ENCODE measurements at regions not wholly inside any gene's neighbourhood (a gene's known extent, or its start where the extent isn't known, plus 50 kb on each side); places are given as distances from the start of the nearest gene placed in this dataset.

DNA sequence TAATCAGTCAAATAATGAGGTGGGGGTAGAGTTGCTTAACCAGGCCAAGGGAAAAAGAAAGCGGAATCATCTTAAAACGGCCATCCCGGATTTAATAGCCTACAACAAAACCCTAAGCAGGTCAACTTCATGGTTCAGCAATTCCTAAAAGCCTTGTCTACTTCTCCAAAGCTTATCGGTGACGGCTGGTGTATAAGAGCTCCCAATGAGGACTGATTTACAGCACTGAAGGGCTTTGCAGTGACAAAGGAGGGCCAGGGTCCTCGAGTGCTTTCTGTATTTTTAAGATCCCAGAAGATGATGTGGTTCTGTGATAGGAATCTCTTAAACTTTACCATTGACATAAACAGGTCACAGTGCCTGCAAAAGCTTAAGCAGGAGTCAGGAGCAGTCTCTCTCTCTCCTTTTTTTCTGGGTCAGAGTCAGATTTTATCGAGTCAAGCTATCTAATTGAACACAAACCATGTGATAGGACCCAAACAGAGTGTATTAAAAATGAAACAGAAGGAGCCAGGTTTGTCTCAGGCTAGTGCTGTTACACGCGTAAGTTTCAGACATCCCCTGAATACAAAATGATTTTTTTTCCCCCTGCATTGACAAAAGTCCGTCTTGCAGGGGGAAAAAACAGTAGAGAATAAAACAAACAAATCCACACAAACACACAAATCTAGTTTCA is 663.6 kb upstream of the ZNF608 start:
- peak; percentile 55; the same call in 1 of the 2 replicates for TF ChIP-seq JUND (IDR thresholded peaks at IDR 0.05; ENCODE audit: low read depth)
- in situ Hi-C loops (cut with HindIII; ENCODE audit: low pct_unique_long_range_greater_than_20kb, low sequenced_read_pairs): no loop called here
- peak in 1 of 2 experiments; percentile 26 for DNase-seq (ENCODE audit: low read depth in 1 of 2, low spot score in 1 of 2)

DNA sequence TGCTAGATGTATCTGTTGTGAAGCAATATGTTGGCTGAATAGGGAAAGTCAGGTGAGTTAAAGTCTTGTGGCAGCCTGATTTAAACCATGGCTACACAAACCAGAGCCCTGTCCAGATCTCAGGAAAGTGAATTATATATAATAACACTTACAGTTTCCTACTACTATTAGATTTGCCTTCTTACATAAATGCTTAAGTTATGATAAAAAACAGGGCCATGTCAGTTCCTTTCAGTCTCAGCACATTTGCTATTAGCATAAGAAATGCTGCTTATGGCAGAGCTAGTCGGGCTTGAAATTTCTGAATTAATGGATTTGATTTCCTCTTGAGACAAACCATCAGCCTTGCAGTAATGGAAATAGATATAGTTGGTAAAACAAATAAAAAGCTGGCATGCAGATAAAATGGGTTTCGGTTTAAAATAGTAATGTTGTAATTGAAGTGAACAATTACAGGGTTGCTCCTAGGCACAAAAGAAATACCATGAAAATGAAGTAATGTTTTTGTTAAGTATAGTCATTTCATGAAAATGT is 664.2 kb upstream of the ZNF608 start:
- DNase-seq (ENCODE audit: low read depth in 1 of 2, low spot score in 1 of 2): no peak
- in situ Hi-C loops (cut with HindIII; ENCODE audit: low pct_unique_long_range_greater_than_20kb, low sequenced_read_pairs): no loop called here

DNA sequence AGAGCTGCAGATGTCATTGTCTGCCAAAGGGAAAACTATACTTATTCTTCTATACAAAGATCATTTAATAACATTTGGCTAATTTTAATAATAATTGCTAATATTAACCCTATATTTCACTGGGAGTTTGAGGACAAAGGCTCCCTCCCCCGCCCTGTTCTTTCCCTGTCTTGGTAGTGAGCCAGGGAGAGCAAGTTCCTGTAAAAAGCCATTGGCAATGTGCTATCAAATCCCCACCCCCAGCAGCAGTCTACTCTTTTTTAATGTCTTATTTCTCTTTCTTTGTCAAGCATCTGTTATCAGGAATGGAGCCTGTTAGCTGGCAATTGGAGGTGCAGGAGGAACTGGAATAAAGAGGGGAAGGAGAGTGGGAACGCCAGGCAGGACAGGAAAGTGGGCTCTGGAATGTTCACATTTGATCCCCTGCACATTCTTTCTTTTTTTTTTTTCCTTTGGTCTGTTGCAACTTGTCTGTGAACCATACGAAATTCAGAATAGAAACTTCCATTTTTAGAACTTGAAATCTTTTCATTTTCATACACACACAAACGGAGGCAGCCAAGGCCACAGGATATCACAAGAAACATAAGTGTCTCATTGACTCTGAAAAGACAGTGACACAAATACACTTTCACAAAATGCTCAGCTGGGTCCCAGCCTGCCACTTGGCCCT is 664.8 kb upstream of the ZNF608 start:
- in situ Hi-C loops (cut with HindIII; ENCODE audit: low pct_unique_long_range_greater_than_20kb, low sequenced_read_pairs): no loop called here
- DNase-seq (ENCODE audit: low read depth in 1 of 2, low spot score in 1 of 2): no peak

More for the DNA sequence above, 664.2 kb upstream of the ZNF608 start:
- TF ChIP-seq JUND (IDR thresholded peaks at IDR 0.05; ENCODE audit: low read depth): no peak

DNA sequence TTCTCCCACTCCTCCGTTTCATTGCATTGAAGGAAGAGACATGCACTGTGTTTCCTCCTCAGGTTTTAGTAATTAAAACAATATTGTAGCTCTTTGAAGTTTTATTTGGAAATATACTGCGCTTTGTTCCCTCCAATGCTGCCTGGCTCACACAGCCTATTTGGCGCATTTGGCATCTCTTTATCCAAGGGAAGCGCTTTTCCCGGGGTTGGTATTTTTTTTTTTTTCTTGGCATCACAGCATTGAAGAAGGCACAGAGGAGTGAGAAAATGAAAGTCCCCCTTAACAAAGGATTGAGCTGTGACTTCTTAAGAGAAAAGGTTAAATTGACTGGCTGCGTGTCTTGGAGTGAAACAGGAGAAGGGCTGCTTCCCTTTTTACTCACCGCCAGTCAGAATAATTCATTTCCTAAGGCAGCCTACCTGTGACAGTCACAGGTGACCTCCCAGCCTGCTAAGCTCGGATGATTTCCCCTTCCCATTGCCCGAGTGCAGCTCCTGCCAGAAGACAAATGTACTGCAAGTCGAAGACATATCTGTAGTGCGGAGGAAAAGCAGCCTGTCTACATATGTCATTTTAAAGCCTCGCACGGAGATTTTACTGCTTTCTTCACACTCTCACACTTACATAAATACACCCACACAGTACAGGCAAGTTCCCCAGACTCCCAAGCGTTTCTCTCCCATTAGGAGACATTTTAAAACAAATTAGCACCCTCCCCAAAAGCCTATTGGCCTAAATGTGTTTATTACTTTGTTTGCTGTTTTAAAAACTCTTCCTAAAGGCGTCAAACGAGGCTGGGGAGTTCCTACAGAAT is 665.5 kb upstream of the ZNF608 start:
- in situ Hi-C loops (cut with HindIII; ENCODE audit: low pct_unique_long_range_greater_than_20kb, low sequenced_read_pairs): no loop called here
- DNase-seq (ENCODE audit: low read depth in 1 of 2, low spot score in 1 of 2): peak in 1 of 2 experiments; percentile 65
- TF ChIP-seq JUND (IDR thresholded peaks at IDR 0.05; ENCODE audit: low read depth): no peak

More for the DNA sequence above, 664.8 kb upstream of the ZNF608 start:
- TF ChIP-seq JUND (IDR thresholded peaks at IDR 0.05; ENCODE audit: low read depth): 0 out of 2 replicates have a peak, but pooled peaks have one; percentile 8

DNA sequence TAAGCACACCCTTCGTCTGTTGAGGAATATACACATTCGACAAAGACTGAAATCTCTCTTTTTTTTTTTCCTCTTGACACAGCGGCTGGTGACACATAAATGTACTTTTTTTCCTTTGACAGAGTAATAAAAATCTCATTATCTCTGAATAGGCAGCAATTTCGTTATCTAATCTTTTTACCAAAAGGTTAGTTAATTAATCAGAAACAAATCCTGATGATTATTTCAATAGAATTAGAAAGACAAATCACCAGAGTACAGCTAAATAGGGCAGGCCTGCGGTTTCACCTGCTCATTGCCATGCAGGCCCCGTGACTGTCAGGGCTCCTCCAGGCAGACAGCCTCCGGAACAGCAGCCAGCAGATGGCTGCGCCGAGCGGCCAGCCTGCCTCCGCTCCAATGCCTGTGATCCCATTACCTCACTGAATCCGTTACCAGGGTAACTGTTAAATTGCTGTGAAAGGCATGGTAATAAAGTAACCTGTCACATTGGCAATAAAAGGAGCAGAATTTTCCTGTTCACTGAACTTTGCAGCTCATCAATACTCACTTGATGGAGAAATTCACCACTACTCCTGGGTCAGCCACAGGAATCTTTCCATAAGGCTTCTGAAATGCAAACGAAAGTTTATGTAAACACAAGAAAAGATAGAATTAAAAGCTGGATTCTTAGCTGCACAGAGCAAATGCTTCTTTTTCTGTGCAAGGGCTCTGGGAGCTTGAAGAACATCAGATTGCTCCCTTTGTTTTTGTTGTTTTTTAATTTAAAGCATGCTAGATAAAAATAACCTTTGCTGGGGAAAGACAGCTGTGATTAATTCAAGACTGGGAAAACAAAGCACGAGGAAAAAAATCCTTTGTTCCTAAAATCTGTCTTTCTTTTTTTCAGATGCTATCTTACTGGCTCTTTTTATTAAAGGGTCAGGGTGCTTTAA is 666.4 kb upstream of the ZNF608 start:
- TF ChIP-seq JUND (IDR thresholded peaks at IDR 0.05; ENCODE audit: low read depth): no peak
- in situ Hi-C loops (cut with HindIII; ENCODE audit: low pct_unique_long_range_greater_than_20kb, low sequenced_read_pairs): no loop called here
- DNase-seq (ENCODE audit: low read depth in 1 of 2, low spot score in 1 of 2): peak; percentile 38 to 76

DNA sequence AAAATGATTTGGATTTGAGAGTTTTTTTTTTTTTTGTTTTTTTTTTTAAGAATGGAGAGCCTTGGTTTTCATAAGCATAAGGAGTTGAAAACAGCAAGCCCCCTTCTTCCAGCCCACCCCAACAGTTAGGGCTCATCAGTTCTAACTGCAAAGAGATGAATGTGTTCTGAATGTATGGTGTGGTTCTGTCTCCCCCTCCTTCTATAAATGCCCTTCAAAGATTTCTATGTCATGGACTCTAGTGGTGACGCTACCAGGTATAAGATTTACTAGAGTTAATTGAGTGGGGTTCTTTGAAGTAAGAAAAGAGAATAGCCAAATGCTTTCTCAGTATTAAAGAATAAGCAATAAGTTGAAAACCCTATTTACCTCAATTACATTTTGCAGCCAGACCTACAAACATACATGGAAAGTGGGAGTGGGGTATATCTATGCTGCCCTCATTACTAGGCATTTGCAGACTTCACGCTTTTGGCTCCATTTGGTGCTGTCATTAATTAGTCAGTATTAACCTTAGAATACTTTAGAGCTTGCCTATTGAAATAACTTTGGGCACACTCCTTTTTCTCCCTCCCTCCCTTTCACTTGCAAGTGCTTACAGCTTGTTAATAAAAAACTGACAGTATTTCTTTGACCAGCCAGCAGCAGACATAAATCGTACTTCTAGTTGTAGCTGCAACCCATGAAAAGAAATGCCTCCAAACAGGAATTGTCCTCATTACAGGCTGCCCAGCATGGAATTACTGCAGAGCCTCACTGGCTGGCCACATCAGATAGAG is 667.2 kb upstream of the ZNF608 start:
- DNase-seq (ENCODE audit: low read depth in 1 of 2, low spot score in 1 of 2): no peak
- in situ Hi-C loops (cut with HindIII; ENCODE audit: low pct_unique_long_range_greater_than_20kb, low sequenced_read_pairs): no loop called here
- TF ChIP-seq JUND (IDR thresholded peaks at IDR 0.05; ENCODE audit: low read depth): no peak

DNA sequence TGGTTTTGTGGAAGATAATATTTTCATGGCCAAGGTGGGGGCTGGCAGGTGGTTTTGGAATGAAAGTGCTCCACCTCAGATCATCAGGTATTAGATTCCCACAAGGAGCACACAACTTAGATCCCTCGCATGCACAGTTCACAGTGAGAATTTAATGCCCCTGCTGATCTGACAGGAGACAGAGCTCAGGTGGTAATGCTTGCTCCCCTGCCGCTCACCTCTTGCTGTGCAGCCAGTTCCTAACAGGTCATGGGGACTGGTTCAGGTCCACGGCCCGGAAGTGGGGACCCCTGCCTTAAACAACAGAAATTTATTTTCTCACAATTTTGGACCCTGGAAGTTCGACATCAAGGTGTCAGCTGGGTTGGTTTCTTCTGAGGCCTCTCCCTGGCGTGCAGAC is 668.7 kb upstream of the ZNF608 start:
- in situ Hi-C loops (cut with HindIII; ENCODE audit: low pct_unique_long_range_greater_than_20kb, low sequenced_read_pairs): no loop called here
- DNase-seq (ENCODE audit: low read depth in 1 of 2, low spot score in 1 of 2): no peak
- TF ChIP-seq JUND (IDR thresholded peaks at IDR 0.05; ENCODE audit: low read depth): no peak

DNA sequence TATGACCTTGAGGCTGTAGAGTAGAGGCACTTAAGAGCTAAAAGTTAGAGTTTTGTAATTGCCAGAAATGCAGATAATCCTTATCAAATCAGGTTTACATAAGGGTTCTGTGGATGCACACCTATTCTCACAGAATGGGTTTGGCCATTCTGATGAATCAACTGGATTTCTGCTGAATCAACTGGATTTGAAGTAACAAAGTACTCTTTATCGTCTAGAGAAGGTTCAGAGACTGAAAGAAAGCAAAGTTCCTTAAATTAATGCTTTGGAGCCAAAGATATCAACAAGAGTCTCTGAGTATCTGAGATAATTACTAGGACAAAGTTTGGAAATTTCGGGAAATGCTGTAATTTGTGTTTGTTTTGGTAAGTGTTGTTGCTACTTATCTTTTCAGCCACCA is 669.6 kb upstream of the ZNF608 start:
- no peak for TF ChIP-seq JUND (IDR thresholded peaks at IDR 0.05; ENCODE audit: low read depth)
- in situ Hi-C loops (cut with HindIII; ENCODE audit: low pct_unique_long_range_greater_than_20kb, low sequenced_read_pairs): no loop called here

DNA sequence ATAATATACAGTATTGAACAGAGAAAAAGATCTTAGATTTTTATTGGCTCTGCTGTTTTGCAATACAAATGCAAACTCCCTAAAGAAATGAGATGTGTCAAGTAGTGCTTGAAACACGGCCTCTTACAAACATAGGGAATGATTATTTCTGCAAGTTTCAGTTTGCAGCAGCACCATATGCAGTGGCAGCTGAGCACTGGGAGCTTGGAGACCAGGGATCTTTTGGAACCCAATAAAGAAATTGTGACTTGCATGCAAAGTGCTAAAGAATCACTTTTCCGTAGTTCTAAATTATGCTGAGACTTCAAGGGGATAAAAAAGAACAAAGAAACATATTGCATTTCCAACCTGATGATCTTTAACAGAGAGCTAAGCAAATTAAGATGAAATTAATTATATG is 674.6 kb upstream of the ZNF608 start:
- no peak for TF ChIP-seq JUND (IDR thresholded peaks at IDR 0.05; ENCODE audit: low read depth)
- in situ Hi-C loops (cut with HindIII; ENCODE audit: low pct_unique_long_range_greater_than_20kb, low sequenced_read_pairs): no loop called here
- DNase-seq (ENCODE audit: low read depth in 1 of 2, low spot score in 1 of 2): no peak

More for the DNA sequence above, 669.6 kb upstream of the ZNF608 start:
- DNase-seq (ENCODE audit: low read depth in 1 of 2, low spot score in 1 of 2): no peak

DNA sequence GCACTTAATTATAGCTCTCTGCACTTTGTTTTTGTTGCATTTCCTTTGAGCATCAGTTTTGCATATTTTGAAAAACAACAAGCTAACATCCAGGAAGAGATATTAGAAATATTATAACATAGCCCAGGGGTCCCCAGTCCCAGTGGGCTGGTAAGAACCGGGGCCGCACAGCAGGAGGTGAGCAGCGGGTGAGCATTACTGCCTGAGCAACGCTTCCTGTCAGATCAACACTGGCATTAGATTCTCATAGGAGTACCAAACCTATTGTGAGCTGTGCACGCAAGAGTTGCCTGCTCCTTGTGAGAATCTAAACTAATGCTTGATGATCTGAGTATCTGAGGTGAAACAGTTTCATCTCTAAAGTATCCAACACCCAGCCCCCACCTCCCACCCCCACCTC is 675.9 kb upstream of the ZNF608 start:
- in situ Hi-C loops (cut with HindIII; ENCODE audit: low pct_unique_long_range_greater_than_20kb, low sequenced_read_pairs): no loop called here
- no peak for DNase-seq (ENCODE audit: low read depth in 1 of 2, low spot score in 1 of 2)
- TF ChIP-seq JUND (IDR thresholded peaks at IDR 0.05; ENCODE audit: low read depth): no peak
